GM19467 (cell line): ENCODE measurements at regions not wholly inside any gene's neighbourhood (a gene's known extent, or its start where the extent isn't known, plus 50 kb on each side); places are given as distances from the start of the nearest gene placed in this dataset.

Experiments
- ATAC-seq: cut with Tn5 transposase; IDR thresholded peaks from one replicate; pipeline ENCODE4 v1.9.1; 2021; ENCODE audit warnings: mild to moderate bottlenecking, moderate library complexity; ENCODE audit not compliant: unreplicated experiment

- no peak for ATAC-seq
Observed at GRCh38 chr13:104466016-104466415, 1399.8 kb upstream of the SLC10A2 start.

GRCh38 chr13:104461049-104461448 lies 1394.8 kb upstream of the SLC10A2 start:
- no peak for ATAC-seq

- no peak for ATAC-seq
Observed at GRCh38 chr13:104460554-104460953, 1394.3 kb upstream of the SLC10A2 start.

- ATAC-seq = no peak
Observed at GRCh38 chr13:104450006-104450405, 1383.8 kb upstream of the SLC10A2 start.

GRCh38 chr13:104447348-104447747 lies 1381.1 kb upstream of the SLC10A2 start:
- no peak for ATAC-seq

- no peak for ATAC-seq
Observed at GRCh38 chr13:104442536-104442935, 1376.3 kb upstream of the SLC10A2 start.

- no peak for ATAC-seq
Observed at GRCh38 chr13:104436555-104436954, 1370.3 kb upstream of the SLC10A2 start.

GRCh38 chr13:104431895-104432294 lies 1365.7 kb upstream of the SLC10A2 start:
- no peak for ATAC-seq

GRCh38 chr13:104426435-104426834 lies 1360.2 kb upstream of the SLC10A2 start:
- no peak for ATAC-seq

GRCh38 chr13:104422668-104423067 lies 1356.5 kb upstream of the SLC10A2 start:
- ATAC-seq = no peak

- no peak for ATAC-seq
Observed at GRCh38 chr13:104416973-104417372, 1350.8 kb upstream of the SLC10A2 start.

- no peak for ATAC-seq
Observed at GRCh38 chr13:104414771-104415170, 1348.6 kb upstream of the SLC10A2 start.

GRCh38 chr13:104414181-104414580 lies 1348.0 kb upstream of the SLC10A2 start:
- ATAC-seq = no peak

GRCh38 chr13:104411141-104411765 lies 1345.0 kb upstream of the SLC10A2 start:
- no peak for ATAC-seq

- no peak for ATAC-seq
Observed at GRCh38 chr13:104408733-104409132, 1342.5 kb upstream of the SLC10A2 start.

GRCh38 chr13:104404325-104404724 lies 1338.1 kb upstream of the SLC10A2 start:
- no peak for ATAC-seq

- ATAC-seq = no peak
Observed at GRCh38 chr13:104389691-104390090, 1323.5 kb upstream of the SLC10A2 start.

GRCh38 chr13:104387510-104387909 lies 1321.3 kb upstream of the SLC10A2 start:
- ATAC-seq = no peak

GRCh38 chr13:104385404-104385803 lies 1319.2 kb upstream of the SLC10A2 start:
- no peak for ATAC-seq

GRCh38 chr13:104382951-104383350 lies 1316.7 kb upstream of the SLC10A2 start:
- no peak for ATAC-seq

GRCh38 chr13:104376588-104376987 lies 1310.4 kb upstream of the SLC10A2 start:
- no peak for ATAC-seq

- ATAC-seq = no peak
Observed at GRCh38 chr13:104375614-104376013, 1309.4 kb upstream of the SLC10A2 start.

- ATAC-seq = no peak
Observed at GRCh38 chr13:104372095-104372655, 1306.0 kb upstream of the SLC10A2 start.
